ENCODE measurements at regions not wholly inside any gene's neighbourhood (a gene's known extent, or its start where the extent isn't known, plus 50 kb on each side); places are given as distances from the start of the nearest gene placed in this dataset.

DNA sequence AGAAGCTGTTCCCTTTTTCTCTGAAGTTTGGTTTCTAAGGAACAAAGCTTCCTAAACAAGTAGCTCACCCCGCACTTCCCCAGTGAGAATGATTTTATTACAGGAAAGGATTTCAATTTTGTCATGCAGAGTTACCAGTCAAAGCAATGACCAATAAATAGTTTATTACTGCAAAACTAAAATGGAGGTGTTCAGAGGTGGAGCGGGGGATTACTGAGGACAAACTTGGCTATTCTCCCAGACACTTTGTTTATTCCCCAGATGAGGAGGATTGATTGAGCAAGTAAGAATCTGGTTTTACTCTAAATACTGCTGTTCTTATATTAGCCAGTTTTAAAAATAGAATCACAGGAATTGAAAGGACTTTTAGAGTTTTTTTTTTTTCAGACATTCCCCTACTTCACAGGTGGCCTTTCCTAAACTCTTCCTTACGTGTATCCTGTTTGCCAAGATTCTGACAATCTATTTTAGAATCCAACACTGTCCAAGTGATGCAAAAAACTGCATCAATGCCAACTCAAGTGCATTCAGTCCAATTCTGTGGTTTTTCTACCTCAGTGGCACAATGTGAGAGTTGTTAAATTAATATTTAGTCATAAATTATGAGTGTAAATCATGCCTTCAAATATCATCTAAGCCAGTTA is 136.1 kb downstream of the TNFSF18 start:
- no peak for TF ChIP-seq POLR2A (IDR thresholded peaks at IDR 0.05; ENCODE audit: low read depth, low read length)
- no peak for FAIRE-seq
- DNase-seq (ENCODE audit: insufficient read length), result no peak

DNA sequence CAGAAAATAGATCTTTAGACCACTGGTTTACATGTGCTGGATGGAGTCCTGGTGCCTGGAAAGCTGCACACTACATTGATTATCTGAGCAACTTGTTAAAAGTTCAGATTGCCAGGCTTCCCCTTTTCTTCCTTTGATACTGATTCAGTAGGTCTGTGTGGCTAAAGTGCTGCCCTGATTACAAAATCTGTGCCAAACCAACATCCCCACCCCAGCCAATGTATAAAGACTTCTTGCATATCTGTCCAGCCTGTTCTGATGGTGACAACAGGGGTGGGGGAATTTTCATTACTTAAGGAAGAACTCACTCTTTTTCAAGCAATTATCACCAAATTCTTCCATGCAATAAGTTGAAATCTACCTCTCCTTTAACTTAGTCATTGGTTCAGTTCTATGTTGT is 135.5 kb downstream of the TNFSF18 start:
- FAIRE-seq (no peak), DNase-seq (ENCODE audit: insufficient read length) (no peak)
- TF ChIP-seq TAF1 (IDR thresholded peaks at IDR 0.05; ENCODE audit: borderline replicate concordance, low read depth, low read length) (no peak), POLR2A (IDR thresholded peaks at IDR 0.05; ENCODE audit: low read depth, low read length) (no peak), POLR2AphosphoS5 (IDR thresholded peaks at IDR 0.05; ENCODE audit: low read depth, low read length) (no peak)

DNA sequence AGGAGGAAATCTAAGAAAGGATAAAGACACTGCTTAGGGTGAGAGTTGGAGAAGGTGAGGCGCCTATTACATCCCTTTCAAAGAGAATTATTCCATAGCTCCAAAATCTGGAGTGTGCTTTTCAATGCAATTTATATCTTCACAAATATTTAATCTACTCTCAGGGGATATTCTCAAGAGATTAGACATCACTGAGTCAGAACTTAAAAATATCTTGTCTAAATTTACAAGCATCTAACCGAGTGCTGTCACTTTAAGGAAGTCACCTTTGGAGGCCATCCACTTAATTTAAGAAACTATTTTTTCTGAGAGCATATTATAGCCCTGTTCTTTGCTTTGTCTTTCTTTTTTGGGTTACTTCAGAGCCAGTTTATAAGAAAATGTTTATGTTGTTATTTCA is 134.6 kb downstream of the TNFSF18 start:
- DNase-seq (ENCODE audit: insufficient read length) (no peak), FAIRE-seq (no peak)
- no peak for TF ChIP-seq POLR2A (IDR thresholded peaks at IDR 0.05; ENCODE audit: low read depth, low read length)
- no peak for TF ChIP-seq POLR2AphosphoS5 (IDR thresholded peaks at IDR 0.05; ENCODE audit: low read depth, low read length)
- TF ChIP-seq TAF1 (IDR thresholded peaks at IDR 0.05; ENCODE audit: borderline replicate concordance, low read depth, low read length), result no peak

DNA sequence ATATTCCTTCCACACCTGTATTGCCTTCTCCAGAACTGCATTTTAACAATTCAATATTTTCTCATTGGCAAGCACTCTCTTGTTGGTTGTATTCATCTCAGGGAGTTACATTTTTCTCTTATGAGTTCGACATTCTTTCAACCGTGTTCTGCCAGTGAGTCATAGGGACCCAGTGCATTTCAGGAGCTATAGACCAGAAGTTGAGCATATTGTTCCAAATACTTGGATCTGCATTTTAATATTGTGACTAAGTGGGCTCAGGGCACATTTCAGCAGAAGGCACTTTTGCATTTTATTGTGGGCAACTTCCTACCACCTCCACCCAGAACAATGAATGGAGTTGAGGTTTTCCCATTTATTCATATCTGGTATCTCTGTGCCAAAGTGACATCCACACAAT is 132.8 kb downstream of the TNFSF18 start:
- TF ChIP-seq POLR2AphosphoS5 (IDR thresholded peaks at IDR 0.05; ENCODE audit: low read depth, low read length), result no peak
- no peak for TF ChIP-seq TAF1 (IDR thresholded peaks at IDR 0.05; ENCODE audit: borderline replicate concordance, low read depth, low read length)
- no peak for TF ChIP-seq POLR2A (IDR thresholded peaks at IDR 0.05; ENCODE audit: low read depth, low read length)
- DNase-seq (ENCODE audit: insufficient read length) (no peak), FAIRE-seq (no peak)

DNA sequence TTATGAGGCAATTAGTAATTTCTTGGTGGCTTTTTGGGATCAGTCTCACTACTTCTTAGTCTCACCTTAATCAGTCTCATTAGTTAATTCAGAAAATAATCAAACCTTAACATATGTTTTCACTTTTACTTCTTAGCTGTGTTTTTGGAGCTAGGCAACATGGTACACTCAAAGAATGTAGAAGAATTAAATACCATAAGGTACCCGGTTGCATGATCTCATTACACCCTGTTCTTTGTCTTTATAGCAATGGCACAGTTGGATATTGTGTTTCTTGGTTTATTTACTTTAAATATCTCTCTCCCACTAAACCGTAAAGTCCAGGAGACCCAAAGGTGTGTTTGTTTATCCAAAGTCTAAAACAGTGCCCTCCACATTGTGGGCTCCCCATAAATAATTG is 132.3 kb downstream of the TNFSF18 start:
- no peak for DNase-seq (ENCODE audit: insufficient read length)
- TF ChIP-seq POLR2AphosphoS5 (IDR thresholded peaks at IDR 0.05; ENCODE audit: low read depth, low read length), result no peak
- no peak for TF ChIP-seq POLR2A (IDR thresholded peaks at IDR 0.05; ENCODE audit: low read depth, low read length)
- no peak for TF ChIP-seq TAF1 (IDR thresholded peaks at IDR 0.05; ENCODE audit: borderline replicate concordance, low read depth, low read length)
- FAIRE-seq, result no peak

DNA sequence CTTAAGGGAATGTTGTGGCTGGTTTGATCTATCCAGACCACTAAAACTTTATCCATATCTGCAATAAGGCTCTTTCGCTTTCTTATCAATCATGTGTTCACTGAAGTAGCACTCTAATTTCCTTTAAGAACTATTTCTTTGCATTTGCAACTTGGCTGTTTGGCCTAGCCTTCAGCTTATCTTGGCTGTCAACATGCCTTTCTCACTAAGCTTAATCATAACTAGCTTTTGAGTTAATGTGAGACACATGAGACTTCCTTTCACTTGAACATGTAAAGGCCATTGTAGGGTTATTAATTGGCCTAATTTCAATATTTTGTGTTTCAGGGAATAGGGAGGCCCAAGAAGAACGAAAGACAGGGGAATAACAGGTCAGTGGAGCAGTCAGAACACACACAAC is 124.7 kb downstream of the TNFSF18 start:
- DNase-seq (ENCODE audit: insufficient read length), result no peak
- FAIRE-seq, result no peak
- no peak for TF ChIP-seq POLR2A (IDR thresholded peaks at IDR 0.05; ENCODE audit: low read depth, low read length)
- TF ChIP-seq TAF1 (IDR thresholded peaks at IDR 0.05; ENCODE audit: borderline replicate concordance, low read depth, low read length), result no peak
- TF ChIP-seq POLR2AphosphoS5 (IDR thresholded peaks at IDR 0.05; ENCODE audit: low read depth, low read length), result no peak

DNA sequence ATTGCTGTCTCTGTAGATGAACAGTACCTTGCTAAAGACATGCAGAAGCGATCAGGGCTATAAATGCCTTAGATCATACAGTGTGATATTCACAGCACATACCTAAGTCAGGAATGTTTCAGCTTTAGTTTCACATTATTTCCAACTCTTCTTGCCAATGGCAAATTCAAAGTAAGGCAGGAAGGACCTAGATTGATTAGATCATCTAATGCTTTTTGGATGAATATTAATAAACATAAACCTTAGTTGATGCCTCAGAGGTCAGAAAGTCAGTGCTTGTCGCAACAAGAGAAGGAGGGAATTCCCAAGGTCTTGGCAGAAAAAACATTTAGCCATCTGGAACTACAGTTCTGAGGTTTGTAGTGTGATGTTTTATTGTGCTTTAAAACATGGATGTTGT is 122.3 kb downstream of the TNFSF18 start:
- FAIRE-seq (no peak), DNase-seq (ENCODE audit: insufficient read length) (no peak)
- no peak for TF ChIP-seq POLR2AphosphoS5 (IDR thresholded peaks at IDR 0.05; ENCODE audit: low read depth, low read length)
- no peak for TF ChIP-seq TAF1 (IDR thresholded peaks at IDR 0.05; ENCODE audit: borderline replicate concordance, low read depth, low read length)
- no peak for TF ChIP-seq POLR2A (IDR thresholded peaks at IDR 0.05; ENCODE audit: low read depth, low read length)

DNA sequence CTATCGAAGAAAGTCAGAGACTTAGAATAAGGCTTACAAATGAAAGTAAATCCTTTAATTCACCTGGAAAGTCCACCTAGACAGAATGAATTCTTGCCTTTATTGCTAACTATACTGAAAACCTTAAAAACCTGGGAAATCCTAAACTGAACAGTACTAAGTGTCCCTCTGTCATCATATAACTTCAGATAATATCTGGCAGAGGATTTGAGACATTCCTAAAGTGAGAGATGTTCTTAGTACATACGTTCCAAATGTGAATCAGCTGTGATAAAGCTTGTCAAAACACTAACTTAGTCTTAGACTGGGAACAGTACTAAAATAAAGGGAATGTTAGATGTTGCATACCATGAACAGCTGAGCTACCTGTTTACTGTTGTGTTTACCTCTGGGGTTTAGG is 121.7 kb downstream of the TNFSF18 start:
- FAIRE-seq (no peak), DNase-seq (ENCODE audit: insufficient read length) (no peak)
- no peak for TF ChIP-seq TAF1 (IDR thresholded peaks at IDR 0.05; ENCODE audit: borderline replicate concordance, low read depth, low read length)
- TF ChIP-seq POLR2AphosphoS5 (IDR thresholded peaks at IDR 0.05; ENCODE audit: low read depth, low read length), result no peak
- TF ChIP-seq POLR2A (IDR thresholded peaks at IDR 0.05; ENCODE audit: low read depth, low read length), result no peak

DNA sequence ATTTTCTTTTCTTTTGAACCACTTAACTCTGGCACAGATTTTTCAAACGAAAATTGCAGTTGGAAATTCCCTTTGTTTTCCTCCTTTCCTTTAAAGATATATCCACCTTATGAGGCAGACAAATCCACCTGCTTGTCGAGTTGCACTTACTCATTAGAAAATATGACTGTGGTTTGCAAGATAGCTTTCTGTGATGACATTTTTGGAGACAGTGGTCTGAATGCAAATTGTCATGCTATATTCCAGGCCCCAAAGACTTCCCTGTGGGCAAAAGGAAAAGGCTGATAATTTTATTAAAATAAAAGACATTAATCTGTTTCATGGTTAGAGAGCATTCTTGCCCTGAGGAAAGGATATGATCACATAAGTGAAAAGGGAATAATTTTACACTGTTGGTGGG is 120.6 kb downstream of the TNFSF18 start:
- DNase-seq (ENCODE audit: insufficient read length) (no peak), FAIRE-seq (no peak)

DNA sequence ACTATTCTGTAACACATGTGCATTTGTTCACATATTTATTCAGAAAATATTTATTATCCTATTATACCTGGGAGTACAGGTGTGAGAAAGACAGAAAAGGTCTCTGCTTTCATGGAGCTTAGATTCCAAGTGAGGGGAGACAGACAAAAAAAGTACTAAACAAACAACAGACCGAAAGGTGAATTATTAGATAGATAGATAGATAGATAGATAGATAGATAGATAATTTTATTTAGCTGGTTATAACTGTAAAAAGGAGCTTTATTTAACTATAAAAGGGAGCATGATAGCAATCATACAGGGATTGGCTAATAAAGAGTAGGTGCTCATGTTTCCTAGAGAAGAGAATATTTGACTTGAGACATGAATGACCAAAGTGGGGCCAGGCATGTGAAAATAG is 119.4 kb downstream of the TNFSF18 start:
- TF ChIP-seq POLR2AphosphoS5 (IDR thresholded peaks at IDR 0.05; ENCODE audit: low read depth, low read length) (no peak), POLR2A (IDR thresholded peaks at IDR 0.05; ENCODE audit: low read depth, low read length) (no peak), TAF1 (IDR thresholded peaks at IDR 0.05; ENCODE audit: borderline replicate concordance, low read depth, low read length) (no peak)
- DNase-seq (ENCODE audit: insufficient read length), result no peak
- no peak for FAIRE-seq

More for the DNA sequence above, 120.6 kb downstream of the TNFSF18 start:
- no peak for TF ChIP-seq POLR2AphosphoS5 (IDR thresholded peaks at IDR 0.05; ENCODE audit: low read depth, low read length)
- no peak for TF ChIP-seq POLR2A (IDR thresholded peaks at IDR 0.05; ENCODE audit: low read depth, low read length)
- TF ChIP-seq TAF1 (IDR thresholded peaks at IDR 0.05; ENCODE audit: borderline replicate concordance, low read depth, low read length), result no peak

DNA sequence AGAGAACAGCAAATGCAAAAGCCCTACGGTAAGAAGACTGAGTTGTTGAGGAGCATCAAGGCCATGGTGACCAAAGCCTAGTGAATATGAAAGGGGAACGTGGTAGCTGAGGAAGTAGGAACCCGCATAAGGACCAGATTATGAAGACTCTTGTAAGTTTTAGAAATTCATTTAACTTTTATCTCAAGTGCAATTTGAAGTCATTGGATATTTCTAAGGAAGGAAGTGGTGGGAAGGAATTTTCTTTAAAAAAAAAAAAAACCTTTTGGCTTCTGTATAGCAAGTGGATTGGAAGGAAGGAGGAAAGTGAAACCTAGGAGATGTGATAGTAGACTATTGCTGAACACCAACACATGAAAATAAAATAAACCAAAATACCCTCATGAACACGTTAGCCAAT is 119.0 kb downstream of the TNFSF18 start:
- TF ChIP-seq POLR2AphosphoS5 (IDR thresholded peaks at IDR 0.05; ENCODE audit: low read depth, low read length) (no peak), POLR2A (IDR thresholded peaks at IDR 0.05; ENCODE audit: low read depth, low read length) (no peak), TAF1 (IDR thresholded peaks at IDR 0.05; ENCODE audit: borderline replicate concordance, low read depth, low read length) (no peak)
- DNase-seq (ENCODE audit: insufficient read length) (no peak), FAIRE-seq (no peak)

DNA sequence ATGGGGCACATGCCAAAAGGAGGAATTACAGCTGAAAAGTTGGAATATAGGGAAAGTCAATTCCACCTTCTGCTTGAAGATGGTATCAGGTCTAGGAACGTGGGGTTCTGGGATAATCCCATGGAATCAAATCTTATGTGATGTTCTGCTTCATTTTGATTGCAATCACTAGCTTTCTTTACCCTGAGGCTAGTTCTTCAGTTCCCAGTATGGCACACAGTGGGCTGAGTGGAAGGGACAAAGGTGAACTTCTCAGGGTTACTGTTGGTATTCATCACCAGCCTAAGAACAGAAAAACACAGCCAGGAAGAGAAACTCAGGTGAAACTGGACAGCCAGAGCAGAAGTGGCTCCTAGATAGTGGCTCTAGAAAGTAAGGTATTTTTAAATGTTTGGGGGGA is 117.8 kb downstream of the TNFSF18 start:
- TF ChIP-seq POLR2AphosphoS5 (IDR thresholded peaks at IDR 0.05; ENCODE audit: low read depth, low read length) (no peak), TAF1 (IDR thresholded peaks at IDR 0.05; ENCODE audit: borderline replicate concordance, low read depth, low read length) (no peak), POLR2A (IDR thresholded peaks at IDR 0.05; ENCODE audit: low read depth, low read length) (no peak)
- FAIRE-seq, result no peak
- no peak for DNase-seq (ENCODE audit: insufficient read length)

DNA sequence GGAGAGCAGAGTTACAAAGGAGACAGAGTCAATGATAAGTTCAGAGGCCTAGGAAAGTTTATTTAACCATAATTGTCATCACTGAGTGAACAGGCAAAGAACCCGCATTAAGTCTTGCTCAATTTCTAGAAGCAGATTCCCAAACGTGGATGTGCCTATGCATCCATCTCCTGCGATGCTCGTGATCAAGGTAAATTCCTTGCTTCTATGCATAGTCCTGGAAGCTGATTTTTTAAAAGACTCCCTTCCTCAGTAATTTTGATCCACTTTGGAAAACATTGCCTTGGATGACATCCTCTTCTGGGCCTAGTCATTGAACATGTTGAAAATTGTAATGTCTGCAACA is 116.4 kb downstream of the TNFSF18 start:
- TF ChIP-seq TAF1 (IDR thresholded peaks at IDR 0.05; ENCODE audit: borderline replicate concordance, low read depth, low read length) (no peak), POLR2A (IDR thresholded peaks at IDR 0.05; ENCODE audit: low read depth, low read length) (no peak), POLR2AphosphoS5 (IDR thresholded peaks at IDR 0.05; ENCODE audit: low read depth, low read length) (no peak)
- DNase-seq (ENCODE audit: insufficient read length) (no peak), FAIRE-seq (no peak)

All from GM12892 (cell line).